Ovary (tissue), 3 donors: ENCODE measurements at regions not wholly inside any gene's neighbourhood (a gene's known extent, or its start where the extent isn't known, plus 50 kb on each side); places are given as distances from the start of the nearest gene placed in this dataset.

Experiments used
- CTCF ChIP-seq, 3 donors: fragments of 450-650 bp in 2 of 3; fragments of 200-600 bp in 1 of 3; IDR thresholded peaks; one replicate each; pipeline versions ENCODE4 v1.5.1 to v1.8.0; 2016 to 2022; ENCODE audit warnings: antibody characterized with exemption in 3 of 3, mild to moderate bottlenecking in 1 of 3
- POLR2A ChIP-seq: fragments of 450-650 bp; IDR thresholded peaks from one replicate; pipeline ENCODE4 v1.6.1; 2017; ENCODE audit warnings: antibody characterized with exemption, mild to moderate bottlenecking, moderate library complexity
- donor health status: DM: no; HTN: no; CAD: no.

DNA sequence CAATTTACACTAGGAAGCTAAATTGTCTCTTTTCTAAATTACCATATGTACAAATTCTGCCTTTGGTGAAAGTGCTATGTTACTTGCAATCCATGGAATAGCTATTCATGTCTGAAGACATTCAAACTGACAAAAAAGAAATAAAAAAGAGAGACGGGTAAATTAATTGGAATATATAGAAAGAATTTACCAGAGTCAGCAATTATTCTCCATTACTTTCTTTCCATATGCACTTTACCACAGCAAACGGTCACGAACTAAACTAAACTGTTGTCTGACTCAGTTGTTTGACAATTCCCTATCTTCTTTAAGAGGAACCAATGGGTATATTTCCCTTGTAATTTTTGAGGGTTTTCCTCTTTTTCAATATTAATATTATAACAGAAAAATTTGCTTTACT, 85.7 kb downstream of the HOXA1 start:
- TF ChIP-seq CTCF (IDR thresholded peaks at IDR 0.05) (no peak), POLR2A (no peak)
